Breast epithelium (tissue), 3 donors: ENCODE measurements at regions not wholly inside any gene's neighbourhood (a gene's known extent, or its start where the extent isn't known, plus 50 kb on each side); places are given as distances from the start of the nearest gene placed in this dataset.
"Not testable (repeated sequence)": the region's sequence is repeated elsewhere in the genome, so short reads cannot be mapped to it uniquely, and the experiment has no call there.

Experiments
- POLR2A ChIP-seq: fragments of 450-650 bp; IDR thresholded peaks from one replicate; pipeline ENCODE4 v1.6.1; 2016; ENCODE audit warnings: antibody characterized with exemption, mild to moderate bottlenecking, moderate library complexity
- POLR2AphosphoS5 ChIP-seq, 3 donors: sonication (generic); formaldehyde crosslinking; IDR thresholded peaks; one replicate each; pipeline ENCODE4 v1.6.1; 2017; ENCODE audit warnings: antibody characterized with exemption in 3 of 3
- TF ChIP-seq, protein P1 (sequence below), 3 donors: fragments of 450-650 bp; IDR thresholded peaks; one replicate each; pipeline ENCODE4 v1.5.1; 2016 to 2017; ENCODE audit warnings: antibody characterized with exemption in 3 of 3, mild to moderate bottlenecking in 3 of 3, moderate library complexity in 3 of 3

GRCh38 chr3:4086662-4087061 lies 216.5 kb upstream of the SETMAR start:
- TF ChIP-seq, protein P1, sequence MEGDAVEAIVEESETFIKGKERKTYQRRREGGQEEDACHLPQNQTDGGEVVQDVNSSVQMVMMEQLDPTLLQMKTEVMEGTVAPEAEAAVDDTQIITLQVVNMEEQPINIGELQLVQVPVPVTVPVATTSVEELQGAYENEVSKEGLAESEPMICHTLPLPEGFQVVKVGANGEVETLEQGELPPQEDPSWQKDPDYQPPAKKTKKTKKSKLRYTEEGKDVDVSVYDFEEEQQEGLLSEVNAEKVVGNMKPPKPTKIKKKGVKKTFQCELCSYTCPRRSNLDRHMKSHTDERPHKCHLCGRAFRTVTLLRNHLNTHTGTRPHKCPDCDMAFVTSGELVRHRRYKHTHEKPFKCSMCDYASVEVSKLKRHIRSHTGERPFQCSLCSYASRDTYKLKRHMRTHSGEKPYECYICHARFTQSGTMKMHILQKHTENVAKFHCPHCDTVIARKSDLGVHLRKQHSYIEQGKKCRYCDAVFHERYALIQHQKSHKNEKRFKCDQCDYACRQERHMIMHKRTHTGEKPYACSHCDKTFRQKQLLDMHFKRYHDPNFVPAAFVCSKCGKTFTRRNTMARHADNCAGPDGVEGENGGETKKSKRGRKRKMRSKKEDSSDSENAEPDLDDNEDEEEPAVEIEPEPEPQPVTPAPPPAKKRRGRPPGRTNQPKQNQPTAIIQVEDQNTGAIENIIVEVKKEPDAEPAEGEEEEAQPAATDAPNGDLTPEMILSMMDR (IDR thresholded peaks at IDR 0.05) = not testable (repeated sequence)
- not testable (repeated sequence) for TF ChIP-seq POLR2AphosphoS5 (IDR thresholded peaks at IDR 0.05); POLR2A
